Activated CD8-positive, alpha-beta memory T cell treated with anti-CD3 and anti-CD28 coated beads for 24 hours (primary cell): ENCODE measurements at regions not wholly inside any gene's neighbourhood (a gene's known extent, or its start where the extent isn't known, plus 50 kb on each side); places are given as distances from the start of the nearest gene placed in this dataset.

ENCODE experiments used
- DNase-seq: peaks from one replicate; pipeline ENCODE4 v3.0.0-alpha.2; 2020

DNA sequence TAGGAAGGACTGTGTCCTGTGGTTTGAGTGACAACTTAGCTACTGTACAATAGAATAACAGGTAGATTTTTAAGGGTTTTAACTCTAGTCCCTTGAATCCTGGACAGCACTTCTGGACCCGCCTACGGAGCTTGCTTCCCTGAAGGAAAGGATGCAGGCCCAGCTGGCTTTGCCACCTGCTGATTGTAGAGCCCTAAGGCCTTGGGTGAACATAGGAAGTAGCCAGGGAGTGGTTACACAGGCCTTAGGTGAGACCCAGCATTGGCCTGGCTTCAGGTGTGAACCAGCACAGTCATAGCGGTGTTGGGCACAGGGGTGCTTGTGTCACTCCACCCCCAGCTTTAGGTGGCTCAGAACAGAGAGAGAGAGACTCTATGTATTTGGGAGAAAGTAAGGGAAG is 413.5 kb downstream of the GRIA2 start:
- DNase-seq, result no peak

DNA sequence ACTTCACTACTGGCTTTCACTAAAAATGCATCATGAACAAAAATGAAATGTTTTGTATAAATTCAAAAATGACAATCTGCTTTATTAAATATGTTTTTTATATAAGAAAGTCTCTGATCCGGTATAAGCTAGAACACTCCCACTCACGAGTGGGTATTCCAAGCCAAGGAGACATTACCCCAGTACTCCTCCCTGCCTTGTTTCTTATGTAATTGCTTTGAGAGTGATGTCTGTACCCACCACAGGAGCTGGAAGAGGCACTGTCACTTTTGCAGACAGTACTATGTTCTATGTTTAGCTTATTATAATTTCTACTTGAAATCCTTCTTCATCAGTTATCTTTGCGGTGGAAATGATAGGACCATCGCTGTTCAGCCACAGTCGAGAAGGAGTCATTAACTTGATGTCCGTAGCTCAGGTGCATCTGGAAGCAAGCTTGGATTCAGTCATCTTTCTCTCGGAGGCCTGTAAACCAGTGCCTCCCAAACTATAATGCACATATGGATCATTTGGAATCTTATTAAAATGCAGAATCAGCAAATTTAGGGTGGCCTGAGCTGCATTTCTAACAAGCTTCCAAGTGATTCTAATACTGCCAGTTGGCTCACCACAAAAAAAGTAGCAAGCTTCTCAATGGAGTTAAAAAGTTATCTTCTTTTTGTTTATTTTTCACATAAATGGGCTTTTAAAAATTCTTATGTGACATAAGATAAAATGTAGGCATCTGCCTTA is 396.4 kb downstream of the GRIA2 start:
- DNase-seq, result no peak

DNA sequence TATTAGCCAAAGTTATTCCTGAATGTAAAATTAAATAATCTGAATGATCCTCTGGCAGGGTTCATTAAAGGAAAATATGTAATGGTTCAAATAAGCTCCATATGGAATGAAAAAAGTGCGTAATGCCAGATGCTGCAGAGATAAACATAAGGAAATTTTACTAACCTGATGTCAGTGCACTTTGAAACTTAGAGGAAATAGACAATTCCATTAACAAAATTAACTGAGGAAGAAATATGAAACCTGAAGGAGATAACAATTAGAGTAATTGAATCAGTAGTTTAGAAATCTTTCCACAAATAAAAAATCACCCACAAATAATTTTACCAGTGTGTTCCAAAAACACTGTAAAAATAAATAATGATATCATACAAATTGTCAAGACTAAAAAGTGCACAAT is 387.5 kb downstream of the GRIA2 start:
- no peak for DNase-seq

DNA sequence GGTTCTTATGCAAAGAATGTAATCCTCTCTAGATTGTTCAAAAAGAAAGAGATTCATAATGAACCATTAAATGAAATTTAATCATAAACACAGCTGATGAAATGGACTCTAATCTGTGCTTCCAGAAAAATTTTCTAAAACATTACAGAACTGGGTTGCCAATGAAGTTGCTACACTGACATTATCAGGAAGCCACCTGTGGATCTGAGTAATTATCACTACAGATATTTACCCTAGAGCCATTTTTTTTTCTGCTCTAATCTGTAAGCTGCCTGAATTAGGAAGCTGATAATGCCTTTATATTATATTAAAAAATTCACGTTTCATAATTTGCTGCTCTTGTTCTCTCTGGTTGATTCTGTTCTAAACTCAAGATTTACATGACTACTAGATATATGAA is 380.1 kb downstream of the GRIA2 start:
- DNase-seq, result no peak

DNA sequence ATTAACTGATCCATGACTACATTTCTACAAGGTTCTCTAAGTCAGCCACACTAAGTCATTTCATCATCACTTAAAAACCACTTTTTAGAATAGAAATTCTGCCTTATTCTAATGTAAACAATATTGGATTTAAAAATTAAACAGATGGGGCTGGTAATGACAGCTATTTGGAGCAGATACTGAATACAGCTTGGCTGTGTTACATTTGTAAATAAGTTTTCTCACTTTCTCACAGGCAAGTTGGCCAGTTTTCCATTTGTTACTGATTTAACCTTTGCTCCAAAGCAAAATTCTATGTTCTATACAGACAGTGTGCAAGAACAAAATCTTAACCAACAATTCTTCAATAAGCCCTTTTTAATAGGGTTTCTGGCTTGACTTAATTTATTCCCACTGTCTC is 370.7 kb downstream of the GRIA2 start:
- no peak for DNase-seq

DNA sequence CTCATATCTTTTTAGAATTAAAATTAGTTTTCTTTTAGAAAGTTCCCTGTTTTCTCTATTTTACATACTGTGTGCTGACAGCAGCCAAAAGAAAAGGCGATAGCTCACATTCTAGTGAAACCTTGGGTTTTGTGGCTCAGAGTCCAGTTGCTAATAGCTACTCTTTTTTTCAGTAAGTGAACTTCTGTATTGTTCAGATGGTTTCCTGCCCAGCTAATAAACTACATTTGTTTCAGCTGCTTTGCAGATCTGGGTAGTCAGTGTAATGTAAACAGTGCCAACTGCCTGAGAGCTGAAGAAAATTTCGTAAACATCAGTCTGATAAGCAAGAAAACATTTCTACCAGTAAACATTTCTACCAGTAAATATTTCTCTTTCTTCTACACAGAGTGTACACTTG is 370.2 kb downstream of the GRIA2 start:
- DNase-seq, result no peak

DNA sequence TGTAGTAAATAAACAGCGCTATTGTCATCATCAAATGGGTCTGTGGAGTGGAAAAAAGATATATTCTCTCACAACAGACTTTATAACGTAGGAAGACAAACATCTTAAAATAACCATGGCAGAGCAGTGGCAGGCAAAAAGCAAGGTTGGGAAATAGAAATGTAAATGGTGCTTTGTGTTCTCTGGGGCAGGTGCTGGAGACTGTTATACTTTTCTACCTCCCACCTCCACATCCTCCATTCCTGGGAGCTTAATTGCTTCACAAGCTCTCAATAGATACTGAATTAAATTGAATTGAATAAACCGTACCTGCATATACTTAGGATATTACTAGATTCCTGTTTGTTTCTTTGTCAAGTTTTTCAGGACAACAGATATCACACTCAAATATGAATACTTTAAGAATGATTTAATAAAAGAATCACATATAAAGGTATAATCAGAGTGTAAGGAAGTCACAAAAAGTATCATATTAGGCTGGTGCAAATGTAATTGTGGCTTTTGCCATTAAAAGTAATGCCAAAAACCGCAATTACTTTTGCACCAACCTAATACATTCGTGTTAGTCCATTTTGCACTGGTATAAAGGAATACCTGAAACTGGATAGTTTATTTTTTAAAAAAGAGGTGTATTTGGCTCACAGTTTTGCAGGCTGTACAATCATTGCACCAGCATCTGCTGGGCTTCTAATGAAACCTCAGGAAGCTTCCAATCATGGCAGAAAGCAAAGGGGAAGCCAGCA is 367.3 kb downstream of the GRIA2 start:
- DNase-seq, result no peak

DNA sequence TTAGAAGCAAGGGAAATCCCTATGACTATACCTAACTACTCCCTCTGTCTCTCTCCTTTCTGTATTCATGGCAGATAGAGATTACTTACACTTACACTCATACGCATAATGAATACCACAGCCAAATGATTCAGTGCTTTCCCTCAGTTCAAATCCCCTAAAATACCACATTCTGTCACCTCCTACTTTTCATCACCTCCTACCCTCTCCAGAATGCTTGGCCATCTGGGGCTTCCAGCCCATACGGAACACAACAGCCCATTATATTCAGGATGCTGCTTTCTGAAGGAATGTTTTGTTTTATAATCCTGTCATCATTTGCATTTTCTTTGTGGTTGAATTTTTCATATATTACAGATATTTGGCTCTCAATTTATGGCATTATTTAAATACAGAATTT is 361.6 kb downstream of the GRIA2 start:
- DNase-seq, result no peak

DNA sequence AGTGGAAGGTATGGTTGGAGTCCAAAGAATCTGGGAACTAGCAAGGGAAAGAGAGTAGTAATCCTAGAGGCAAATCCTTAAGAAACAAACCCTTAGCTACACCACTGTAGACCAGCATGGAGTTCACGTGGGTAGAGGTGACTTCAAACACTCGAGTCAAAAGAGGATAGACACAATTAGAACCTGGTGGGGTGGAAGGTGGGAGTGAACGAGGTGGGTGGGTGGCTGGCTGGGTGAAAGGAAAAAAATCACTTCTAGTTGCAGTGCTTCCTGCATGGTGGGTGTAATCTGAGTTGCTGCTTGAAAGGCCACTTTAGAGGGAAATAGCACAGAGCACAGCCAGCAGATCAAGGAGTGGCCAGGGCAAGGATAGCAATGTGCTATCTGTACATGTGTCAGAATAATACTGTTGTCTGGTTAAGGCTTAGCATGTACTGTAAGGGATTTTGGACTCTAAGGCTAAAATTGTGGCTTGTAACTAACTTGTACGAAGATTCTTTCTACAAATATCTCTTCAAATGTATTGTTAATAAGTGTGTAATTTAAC is 356.2 kb downstream of the GRIA2 start:
- DNase-seq, result no peak

DNA sequence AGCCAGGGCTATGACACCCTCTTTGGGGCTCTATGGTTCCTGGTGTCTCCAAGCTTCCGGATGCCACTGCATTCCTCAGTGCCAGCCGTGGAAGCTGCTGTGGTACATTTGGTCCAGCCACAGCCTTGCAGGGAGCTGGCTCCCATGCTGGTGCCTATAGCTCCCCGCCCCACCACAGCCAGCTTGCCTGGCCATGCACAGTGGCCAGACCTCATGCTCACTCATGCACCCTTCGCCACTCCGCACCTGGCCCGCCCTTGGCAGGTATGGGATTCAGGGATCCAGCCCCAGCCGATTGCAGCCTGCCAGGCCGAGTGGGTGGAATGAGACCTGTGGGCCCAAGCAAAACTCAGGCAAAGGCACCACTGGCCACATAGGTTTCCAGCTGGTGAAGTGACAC is 354.8 kb downstream of the GRIA2 start:
- no peak for DNase-seq

DNA sequence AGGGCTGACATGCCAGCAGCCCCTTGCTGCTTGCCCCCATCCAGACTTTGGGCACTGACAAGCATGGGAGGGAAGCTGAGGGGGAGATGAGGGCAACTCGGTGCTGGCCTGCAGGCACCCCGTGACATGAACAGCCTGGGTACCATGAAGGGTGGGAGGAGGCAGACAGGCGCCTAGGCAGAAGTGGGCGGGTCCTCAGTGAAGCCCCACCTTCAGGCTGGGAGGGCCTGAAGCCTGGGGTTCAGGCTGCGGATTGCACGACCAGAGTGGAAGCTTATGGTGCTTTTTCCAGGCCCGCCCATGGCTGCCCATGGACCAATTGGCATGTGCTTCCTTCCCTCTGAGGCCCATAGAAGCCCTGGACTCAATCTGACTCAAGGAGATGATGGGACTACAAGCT is 354.1 kb downstream of the GRIA2 start:
- no peak for DNase-seq

DNA sequence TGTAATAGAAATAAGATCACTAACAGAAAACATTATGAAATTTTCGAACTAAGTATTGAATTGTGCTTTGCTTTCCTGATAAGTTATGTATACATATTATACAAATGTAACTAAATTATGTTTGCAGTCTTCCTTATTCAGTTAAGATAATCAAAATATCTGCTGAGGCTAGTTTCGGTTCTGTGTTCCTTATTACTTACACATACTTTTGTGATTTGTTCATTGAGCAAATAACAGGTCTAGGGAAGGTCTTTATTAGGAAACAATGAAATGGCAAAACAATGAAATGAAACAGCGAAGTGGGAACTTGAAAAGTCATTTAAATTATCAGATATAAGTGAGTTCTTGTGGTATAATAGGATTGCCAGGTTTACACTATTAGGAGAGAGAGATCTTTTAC is 352.4 kb downstream of the GRIA2 start:
- no peak for DNase-seq

DNA sequence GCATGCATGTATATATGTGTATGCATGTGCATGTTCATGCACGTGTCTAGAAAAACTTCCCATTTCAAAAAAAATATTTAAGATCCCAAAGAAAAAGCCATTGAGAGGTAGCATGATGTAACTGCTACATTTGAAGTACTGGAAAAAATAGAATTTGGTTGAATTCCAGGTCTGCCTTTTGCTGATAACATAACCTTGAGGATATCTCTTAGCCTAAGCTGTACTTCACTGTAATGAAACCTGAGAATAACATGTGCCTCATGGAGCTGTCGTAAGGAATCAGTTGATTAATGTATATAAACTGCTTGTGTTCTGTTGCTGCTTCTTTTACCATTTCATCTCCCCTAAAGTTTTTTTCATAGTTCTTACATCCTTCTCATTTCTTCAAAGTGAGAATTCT is 351.8 kb downstream of the GRIA2 start:
- DNase-seq, result no peak

DNA sequence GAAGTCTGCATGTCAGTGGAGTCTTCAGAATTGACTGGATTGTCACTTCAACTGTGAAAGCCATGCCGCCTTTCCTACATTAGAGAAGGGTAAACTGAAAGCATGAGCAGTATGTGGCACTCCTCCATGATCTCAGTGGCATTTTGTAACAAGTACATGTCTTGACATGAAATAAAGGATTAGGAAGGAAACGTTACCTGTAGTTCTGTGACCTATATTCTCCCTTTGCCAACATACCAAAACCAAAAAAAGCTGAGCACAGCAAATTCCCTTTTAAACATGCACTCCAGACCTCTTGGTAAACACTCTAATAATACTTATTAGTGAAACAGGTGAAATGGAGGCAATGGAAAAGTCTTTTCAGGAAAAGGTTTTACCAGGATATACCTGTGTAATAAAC is 344.2 kb downstream of the GRIA2 start:
- no peak for DNase-seq

DNA sequence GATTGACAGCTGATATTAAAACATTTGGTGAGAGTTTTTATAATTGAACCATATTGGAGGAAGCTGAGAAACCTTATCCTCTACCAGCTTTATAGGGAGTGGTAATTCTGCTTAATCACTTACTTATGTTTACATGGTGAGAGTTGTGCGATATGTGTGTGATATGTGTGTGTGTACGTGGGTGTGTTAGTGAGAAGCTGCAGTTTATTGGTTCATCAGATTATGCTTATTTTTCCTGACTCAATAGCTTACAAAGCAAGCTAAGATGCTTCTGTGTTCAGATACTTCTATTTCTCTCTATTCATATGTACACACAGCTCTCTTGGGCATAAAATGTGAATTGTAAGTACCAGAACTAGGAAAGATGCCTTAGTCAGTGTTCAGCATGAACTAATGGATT is 343.7 kb downstream of the GRIA2 start:
- no peak for DNase-seq

DNA sequence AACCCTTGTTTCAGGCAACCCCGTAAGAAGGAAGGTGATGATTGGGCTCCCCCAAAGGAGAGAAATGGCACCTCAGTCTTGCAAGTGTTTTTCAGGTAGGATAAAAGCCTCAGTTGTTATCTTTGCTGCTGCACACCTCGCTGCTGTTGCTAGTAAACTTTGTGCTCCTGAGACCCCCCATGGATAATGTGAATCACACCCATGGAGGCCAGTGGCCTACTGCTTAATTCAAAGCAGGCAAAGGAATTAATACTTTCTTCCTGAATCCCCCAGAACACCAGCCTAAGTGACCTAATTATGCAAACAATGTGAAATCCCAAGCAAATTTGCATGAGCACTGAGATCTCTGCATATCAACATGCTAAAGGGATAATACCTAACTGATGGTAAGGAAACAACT is 337.5 kb downstream of the GRIA2 start:
- DNase-seq, result no peak

DNA sequence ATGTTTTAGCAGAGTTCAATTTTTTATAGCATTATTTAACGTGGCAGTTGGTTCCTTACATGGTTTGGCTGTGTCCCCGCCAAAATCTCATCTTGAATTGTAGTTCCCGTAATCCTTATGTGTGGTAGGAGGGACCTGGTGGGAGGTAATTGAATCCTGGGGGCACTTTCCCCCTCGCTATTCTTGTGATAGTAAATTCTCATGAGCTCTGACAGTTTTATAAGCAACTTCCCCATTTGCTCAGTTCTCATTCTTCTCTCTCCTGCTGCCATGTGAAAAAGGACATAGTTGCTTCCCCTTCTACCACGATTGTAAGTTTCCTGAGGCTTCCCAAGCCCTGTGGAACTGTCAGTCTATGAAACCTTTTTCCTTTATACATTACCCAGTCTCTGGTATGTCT is 329.5 kb downstream of the GRIA2 start:
- DNase-seq, result no peak

DNA sequence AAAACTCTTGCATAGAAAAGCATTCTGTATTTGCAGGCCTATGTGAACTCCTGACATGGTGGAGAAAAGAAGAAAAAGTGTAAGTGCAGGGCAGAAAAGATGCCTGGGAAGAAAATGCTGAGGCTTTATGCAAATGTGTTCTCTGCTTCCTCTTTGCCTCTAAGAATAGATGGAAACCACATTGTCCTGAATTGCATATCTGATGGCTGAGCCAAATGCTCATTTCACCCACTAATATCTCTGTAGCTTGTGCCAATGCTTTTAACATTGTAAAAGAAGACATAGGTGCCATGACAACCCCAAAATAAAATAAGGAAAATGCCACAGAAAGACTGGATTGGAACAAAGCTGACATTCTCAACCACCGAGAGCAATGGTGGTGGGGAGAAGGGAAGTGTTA is 307.4 kb downstream of the GRIA2 start:
- no peak for DNase-seq

DNA sequence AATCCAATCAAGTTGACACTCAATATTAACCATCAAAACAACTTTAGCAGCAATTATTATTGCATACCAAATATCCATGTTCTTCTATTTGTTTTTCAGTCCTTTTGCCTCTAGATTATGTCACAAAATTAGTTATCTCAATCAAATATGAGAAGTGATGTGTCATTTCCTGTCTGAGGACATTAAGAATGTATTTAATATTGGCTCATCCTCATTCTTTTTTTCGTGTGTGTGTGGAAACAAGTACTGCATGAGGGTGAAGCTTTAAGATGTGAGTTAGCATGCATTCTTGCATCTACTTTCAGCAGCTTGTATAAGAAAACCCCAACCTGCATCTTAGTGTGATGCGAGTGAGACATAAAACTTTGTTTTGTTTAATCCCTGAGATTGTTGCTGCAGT is 301.4 kb downstream of the GRIA2 start:
- no peak for DNase-seq

DNA sequence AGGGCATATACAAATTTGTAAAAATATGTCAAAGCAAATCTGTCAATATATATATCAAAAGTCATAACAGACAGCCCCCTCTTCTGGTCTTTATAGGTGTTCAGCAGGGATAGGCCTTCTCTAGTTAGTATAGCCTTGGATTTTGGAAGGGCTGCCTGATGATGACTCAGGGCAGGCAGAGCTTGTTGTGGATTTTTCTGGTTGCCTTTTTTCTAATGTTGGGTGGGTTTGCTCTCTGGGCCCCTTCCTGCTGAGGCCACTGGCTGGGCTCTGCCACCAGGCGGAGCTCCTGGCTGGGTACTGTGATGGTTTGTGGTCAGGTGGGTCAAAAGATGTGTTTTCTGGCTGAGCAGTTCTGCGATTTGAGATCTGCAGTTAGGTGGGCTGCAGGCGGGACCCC is 294.2 kb downstream of the GRIA2 start:
- DNase-seq, result no peak

DNA sequence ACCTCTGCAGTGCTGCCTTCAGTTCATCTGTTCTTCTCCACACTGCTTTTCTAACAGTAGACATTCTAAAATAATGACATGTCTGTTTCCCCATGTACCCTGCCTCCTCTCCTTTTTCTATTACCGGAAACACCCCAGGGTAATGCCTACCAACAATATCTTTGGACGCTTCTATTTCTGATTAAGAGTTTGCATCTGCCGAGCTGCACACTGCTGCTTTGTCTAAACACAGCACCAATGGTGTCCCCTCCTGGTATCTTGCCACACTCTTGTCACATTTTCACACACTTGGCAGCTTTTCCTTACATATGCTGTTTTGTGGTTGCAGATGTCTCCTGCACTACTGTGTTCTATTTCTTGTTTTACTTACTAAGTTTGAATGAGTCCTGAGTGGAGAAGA is 288.8 kb downstream of the GRIA2 start:
- no peak for DNase-seq

DNA sequence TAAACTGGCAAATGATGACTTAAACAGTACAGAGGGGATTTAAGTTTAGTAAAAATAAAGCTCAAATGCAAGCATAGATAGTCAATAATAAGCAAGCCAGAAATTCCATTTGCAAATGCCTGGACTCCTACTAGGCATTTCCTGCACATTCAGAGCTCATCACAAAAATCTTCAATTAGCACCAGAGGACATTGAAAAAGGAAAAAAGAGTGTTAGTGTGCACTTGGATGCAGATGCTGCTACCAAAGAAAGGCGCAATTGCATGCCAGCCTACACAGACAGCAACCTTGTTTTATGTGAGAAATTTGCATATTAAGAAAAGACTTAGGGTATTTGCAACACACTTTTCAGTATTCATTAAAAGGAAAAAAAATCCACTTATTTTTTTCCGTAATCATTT is 282.1 kb downstream of the GRIA2 start:
- DNase-seq, result no peak

DNA sequence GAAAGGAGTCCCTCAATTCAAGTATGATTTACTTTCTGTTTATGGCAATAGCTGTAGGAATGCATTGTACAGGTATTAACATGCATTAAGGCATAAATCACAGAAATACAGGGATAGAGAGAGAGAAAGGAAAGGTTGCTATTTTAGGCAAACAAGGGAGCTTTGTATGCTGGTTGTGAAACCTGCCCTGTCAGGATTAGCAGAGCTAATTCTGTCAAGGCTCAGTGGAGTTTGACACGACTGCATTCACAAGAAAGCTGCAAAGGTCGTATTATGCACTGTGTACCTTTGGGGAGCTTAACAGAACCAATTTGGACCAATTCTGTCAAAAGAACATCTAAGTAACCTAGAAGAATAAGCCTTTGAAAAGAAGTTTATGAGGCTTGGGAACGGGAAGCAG is 239.3 kb downstream of the GRIA2 start:
- DNase-seq, result no peak

DNA sequence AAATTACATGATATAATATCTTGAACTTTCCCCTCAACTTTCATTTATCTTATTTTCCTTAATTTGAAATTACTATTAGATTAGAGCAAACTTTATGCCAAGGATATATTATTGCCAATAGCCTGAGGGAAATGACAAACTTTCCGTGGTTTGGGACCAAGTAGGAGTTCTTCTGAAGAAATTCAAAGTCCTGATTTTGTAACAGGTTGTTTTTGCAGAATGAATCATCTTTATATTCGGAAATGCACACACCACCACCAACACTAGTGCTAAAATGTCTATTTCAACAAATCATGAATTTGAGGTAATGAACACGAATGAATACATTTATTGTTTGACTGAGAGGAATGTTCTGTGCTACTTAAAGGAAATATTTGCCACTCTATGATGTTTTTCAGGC is 226.7 kb downstream of the GRIA2 start:
- no peak for DNase-seq

DNA sequence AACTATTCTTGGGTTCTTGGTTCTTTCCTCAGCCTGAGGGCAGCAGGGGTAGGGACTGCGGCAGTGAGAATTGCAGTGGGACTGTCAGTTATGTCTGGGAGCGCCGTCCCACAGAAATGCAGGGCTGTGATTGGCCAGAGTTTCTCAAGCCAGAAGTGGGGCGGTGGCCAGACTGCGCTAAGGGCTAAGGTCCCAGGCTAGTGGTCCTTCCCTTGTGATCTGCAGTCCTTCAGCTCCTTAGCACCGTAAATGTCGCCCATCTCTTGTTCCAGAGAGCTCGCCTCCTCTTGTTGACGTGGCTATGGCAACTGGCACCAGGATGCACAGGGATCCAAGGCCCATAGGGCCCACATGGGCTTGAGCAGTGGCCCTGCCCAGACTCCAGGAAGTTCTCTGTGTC is 223.5 kb downstream of the GRIA2 start:
- DNase-seq, result no peak
